GM11168 (cell line): ENCODE measurements at regions not wholly inside any gene's neighbourhood (a gene's known extent, or its start where the extent isn't known, plus 50 kb on each side); places are given as distances from the start of the nearest gene placed in this dataset.

Experiments
- in situ Hi-C: fragments of 300-500 bp; cut with MboI; formaldehyde crosslinking; loops from one replicate; pipeline ENCODE4 v1.12.0; 2022; ENCODE audit warnings: low sequenced_read_pairs; ENCODE audit not compliant: unreplicated experiment

DNA sequence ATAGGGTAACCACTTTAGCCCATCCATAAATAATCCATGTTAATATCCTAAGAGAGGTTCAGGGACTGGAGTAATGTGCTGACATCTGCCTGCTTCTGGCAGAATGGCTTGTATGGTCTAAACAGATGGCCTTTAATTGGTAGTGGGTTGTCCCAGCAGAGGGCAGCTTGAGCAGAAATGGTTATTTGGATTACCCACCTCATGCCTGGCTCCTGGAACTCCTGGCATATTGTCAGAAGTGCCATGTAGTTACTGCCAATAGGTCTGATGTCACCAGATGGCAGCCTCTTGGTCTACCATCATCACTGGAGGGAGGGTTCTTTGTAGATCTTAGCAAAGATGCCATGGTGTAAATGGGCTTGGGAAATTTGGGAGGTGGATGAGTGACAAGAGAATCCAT lies 157.5 kb upstream of the SOX9 start:
- in situ Hi-C loops, result no loop called here

DNA sequence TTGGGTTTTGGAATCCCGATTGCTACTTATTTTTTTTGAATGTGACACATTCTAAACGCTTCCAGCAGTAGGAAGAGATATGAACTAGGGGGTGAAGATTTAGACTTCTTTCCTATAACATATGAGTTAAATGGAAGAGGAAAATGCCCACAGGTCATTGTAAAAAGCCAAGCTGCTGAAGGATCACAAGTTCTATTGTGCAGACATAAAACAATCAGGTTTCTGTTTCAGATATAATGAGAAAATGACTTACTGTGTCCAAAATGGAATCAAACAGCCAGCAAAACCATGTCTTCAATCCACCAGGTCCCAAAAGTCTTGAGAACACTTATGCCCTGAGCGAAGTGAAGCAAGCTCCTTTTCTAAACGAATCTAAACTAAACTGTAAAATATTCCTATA lies 157.0 kb upstream of the SOX9 start:
- in situ Hi-C loops, result no loop called here

DNA sequence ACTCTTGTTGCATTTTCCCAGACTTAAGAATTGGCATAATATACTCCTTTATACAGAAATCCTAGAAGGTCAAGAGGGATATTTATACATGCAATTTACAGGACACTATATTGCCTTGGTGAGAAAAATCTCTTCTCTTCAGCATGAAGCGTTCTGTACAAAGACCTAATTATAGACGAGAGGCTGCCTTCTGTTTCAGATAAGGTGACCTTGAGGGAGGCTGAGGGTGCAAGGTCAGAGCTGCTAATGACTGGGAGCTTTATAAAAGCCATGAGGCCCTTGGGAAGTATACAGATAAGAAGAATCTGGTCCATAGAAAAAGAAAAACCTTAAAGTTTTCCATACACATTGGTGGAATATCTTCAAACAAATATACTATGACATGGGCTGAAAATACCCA lies 156.3 kb upstream of the SOX9 start:
- in situ Hi-C loops, result no loop called here

- in situ Hi-C loops, result no loop called here
These were observed 154.8 kb upstream of the SOX9 start for GRCh38 chr17:71966055-71966454.

GRCh38 chr17:71966459-71967313 lies 154.1 kb upstream of the SOX9 start:
- in situ Hi-C loops, result no loop called here

DNA sequence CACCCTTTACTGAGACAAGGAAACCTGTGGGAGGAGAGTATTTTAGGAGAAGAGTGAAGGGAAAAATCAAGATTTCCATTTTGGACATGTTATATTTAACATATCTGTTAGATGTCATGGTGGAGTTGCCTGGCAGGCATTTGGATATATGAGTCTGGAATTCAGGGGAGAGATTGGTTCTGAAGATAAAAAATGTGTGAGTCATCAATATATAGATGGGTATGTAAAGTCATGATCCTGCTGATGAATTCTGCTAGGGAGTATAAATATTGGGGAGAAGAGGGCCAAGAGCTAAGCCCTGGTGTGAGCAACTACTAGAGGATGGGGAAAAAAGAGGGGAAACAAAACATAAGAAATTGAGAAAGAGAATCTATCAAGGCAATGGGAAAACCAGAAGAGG lies 151.3 kb upstream of the SOX9 start:
- in situ Hi-C loops, result no loop called here

DNA sequence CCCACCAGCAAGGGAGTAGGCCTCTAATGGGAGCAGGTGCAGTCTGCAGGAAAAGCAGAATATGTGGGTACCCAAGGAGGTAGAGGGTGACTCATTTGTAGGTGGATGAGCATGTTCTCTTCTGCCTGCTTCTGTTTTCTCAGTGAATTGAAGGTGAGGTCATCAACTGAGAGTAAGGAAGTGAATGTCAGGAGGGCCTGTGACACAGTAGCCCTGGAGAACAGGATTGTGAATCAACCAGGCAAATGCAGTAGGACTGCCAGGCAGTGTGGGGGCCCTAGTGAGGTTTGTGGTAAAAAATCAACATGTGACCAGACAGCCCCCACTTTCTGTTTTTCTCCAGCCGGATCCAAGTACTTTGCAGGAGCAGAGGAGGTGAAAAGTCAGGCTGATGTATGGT lies 150.5 kb upstream of the SOX9 start:
- in situ Hi-C loops, result no loop called here

DNA sequence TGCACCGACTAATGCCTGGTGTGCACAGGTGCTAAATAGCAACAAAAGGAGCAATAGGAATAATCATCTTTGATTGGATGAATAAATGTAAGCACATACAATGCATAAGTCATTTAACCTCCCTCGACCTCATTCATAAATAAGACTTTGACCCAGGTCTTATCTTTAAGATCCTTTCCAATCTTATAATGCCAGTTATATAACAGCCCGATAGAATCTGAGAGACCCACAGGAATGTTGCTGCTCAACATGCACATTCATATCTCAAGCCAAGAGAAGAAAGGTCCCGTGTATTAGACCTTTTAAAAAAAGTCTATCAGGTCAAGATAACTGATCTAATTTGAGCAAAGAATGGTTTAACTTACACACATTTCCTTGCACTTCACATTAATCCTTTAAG lies 146.8 kb upstream of the SOX9 start:
- in situ Hi-C loops, result no loop called here

GRCh38 chr17:71975331-71975801 lies 145.5 kb upstream of the SOX9 start:
- in situ Hi-C loops, result no loop called here

DNA sequence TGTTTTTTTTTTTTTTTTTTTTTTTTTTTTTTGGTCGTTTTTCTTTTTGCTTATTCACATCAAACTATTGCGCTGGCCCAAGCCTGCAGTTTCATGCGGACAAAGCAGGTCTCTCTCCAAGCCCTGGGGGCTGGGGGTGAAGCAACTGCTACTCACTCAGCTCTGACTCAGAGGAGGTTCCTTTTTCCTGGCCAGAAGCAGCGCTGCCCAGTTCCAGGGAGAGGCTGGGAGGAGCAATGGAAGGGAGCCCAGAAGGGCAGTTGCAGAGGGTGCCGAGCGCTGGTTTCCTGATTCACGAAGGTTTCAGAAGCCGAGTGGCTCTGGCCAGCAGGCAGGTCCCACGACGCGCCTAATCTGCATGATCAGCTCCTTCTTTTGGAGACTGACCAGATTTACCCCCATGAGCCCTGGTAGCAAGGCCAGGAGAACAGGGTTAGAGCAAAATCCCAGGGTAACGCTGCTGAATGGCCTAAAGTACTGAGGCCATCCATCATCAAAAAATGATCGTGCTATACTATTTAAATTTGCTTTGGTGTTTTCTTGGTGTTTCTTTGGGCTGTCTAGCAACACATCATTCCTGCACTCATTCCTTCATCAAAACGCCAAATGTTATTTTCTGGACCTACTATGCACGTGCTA lies 144.7 kb upstream of the SOX9 start:
- in situ Hi-C loops, result no loop called here

DNA sequence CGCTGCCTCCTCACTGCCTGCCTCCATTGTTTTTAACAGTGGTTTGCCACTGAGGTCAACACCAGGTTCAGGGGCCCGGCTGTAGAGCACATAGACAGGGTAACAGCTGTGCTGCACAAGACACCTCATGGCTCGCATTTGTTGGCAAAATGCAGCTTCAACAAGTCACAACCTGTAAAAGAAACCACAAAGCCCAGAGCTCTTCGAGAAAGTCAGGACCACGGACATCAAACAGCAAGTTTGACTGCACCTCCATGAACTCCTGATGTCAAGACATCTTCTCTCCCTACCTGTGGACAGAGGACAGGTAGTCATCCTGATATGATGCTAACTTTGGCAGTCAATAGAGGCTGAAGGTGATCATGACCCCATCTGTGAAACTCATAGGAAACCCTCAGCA lies 142.4 kb upstream of the SOX9 start:
- in situ Hi-C loops, result no loop called here

- in situ Hi-C loops, result no loop called here
These were observed 140.6 kb upstream of the SOX9 start for GRCh38 chr17:71980171-71980570.

DNA sequence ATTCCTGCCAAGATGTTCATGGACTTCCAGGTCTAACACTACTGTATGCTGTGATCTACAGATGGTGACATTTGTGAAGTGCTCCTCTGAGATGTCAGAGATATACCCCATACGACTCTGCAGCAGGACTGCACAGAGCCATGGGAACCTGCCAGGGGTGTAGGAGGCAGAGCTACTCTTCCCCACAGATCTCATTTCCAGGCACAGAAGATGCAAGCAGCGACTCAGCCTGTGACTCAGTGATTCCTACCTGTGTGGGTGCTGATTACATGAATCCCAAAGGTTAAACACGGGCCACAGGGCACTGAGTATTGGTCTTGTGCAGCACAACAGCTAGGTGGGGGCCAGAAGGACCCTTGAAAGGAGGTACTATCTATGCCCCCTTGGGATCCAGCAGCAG lies 137.0 kb upstream of the SOX9 start:
- in situ Hi-C loops, result no loop called here

GRCh38 chr17:71985111-71986039 lies 135.4 kb upstream of the SOX9 start:
- in situ Hi-C loops, result no loop called here

GRCh38 chr17:71986886-71987285 lies 133.9 kb upstream of the SOX9 start:
- in situ Hi-C loops, result no loop called here

DNA sequence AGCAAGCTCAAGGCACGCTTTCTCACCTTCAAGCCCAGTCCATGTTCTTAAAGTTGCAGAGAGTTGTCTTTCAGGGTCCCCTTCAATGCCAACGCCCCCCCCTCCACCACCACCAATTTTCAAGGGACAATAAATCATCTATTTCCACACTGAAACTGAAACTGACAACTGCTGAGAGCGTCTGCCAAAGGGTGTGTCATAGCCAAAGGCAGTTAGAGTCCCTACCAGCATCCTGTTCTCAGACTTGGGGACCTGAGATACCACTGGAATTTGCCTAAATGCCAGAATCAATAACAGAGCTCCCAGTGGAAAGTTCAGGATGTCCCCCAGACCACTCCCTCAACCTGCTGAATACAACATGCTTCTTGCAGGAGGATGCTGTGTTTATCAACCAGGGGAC lies 133.2 kb upstream of the SOX9 start:
- in situ Hi-C loops, result no loop called here

- in situ Hi-C loops, result no loop called here
These were observed 131.7 kb upstream of the SOX9 start for GRCh38 chr17:71989117-71989516.

DNA sequence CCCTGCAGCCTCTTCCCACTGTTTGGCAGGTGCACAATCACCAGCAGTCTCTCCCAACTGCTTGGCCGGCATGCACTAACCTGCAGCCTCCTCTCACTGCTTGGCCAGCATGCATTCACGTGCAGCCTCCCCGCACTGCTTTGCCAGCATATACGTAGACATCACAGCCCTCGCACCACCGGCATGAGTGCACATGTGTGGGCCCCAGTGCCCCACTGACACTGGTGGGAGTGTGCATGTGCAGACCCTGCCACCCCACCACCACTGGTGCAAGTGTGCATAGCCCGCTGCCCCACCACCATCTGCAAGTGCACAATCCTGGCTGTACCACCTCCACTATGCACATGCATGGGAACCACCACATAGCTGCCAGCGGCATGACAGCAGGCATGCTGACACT lies 127.5 kb upstream of the SOX9 start:
- in situ Hi-C loops, result no loop called here

- in situ Hi-C loops, result no loop called here
These were observed 125.2 kb upstream of the SOX9 start for GRCh38 chr17:71995590-71995989.

DNA sequence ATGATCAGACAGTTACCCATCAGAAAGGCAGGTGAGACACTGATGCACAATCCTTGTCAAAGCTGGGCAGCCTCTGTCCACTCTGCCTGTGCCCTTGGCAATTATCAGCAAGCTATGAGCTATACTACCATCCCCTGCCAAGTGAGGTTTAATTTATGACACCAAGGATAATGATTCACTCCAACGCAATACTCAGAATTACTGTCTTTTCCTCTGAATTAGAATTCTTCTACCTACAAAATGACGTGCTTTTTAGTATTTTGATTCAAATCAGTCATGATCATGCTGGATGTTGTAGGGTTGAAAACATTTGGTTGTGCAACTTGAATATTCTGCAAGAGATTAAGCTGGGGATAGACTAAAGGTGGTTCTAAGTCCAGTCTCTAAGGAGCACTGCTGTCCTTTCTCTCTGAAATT lies 116.8 kb upstream of the SOX9 start:
- in situ Hi-C loops, result no loop called here
